ENCODE measurements at regions not wholly inside any gene's neighbourhood (a gene's known extent, or its start where the extent isn't known, plus 50 kb on each side); places are given as distances from the start of the nearest gene placed in this dataset.

DNA sequence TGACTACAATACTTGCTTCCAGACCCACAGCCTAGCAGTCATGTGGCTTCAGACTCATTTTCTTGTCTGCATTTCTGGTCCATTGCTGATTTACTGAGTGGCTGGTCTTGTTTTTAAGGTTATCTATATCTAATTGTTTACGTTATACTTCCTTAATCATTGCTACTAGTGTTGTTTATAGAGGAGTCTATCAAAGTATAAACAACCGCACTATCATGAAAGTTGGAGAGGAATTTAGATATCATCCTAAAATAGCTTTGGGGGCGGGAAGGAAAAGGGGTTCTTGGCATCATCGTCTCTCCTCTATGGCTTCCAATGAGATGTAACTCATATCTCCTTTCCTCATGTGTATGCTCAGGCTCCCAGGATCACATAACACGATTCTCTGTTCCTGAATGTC, 372.1 kb upstream of the PBX1 start:
- TF ChIP-seq, protein P1, sequence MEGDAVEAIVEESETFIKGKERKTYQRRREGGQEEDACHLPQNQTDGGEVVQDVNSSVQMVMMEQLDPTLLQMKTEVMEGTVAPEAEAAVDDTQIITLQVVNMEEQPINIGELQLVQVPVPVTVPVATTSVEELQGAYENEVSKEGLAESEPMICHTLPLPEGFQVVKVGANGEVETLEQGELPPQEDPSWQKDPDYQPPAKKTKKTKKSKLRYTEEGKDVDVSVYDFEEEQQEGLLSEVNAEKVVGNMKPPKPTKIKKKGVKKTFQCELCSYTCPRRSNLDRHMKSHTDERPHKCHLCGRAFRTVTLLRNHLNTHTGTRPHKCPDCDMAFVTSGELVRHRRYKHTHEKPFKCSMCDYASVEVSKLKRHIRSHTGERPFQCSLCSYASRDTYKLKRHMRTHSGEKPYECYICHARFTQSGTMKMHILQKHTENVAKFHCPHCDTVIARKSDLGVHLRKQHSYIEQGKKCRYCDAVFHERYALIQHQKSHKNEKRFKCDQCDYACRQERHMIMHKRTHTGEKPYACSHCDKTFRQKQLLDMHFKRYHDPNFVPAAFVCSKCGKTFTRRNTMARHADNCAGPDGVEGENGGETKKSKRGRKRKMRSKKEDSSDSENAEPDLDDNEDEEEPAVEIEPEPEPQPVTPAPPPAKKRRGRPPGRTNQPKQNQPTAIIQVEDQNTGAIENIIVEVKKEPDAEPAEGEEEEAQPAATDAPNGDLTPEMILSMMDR (IDR thresholded peaks at IDR 0.05) = no peak
- TF ChIP-seq POLR2AphosphoS5 (IDR thresholded peaks at IDR 0.05) (no peak), EP300 (IDR thresholded peaks at IDR 0.05) (no peak), POLR2A (IDR thresholded peaks at IDR 0.05; ENCODE audit: low read depth) (no peak)
